ENCODE measurements at regions not wholly inside any gene's neighbourhood (a gene's known extent, or its start where the extent isn't known, plus 50 kb on each side); places are given as distances from the start of the nearest gene placed in this dataset.

DNA sequence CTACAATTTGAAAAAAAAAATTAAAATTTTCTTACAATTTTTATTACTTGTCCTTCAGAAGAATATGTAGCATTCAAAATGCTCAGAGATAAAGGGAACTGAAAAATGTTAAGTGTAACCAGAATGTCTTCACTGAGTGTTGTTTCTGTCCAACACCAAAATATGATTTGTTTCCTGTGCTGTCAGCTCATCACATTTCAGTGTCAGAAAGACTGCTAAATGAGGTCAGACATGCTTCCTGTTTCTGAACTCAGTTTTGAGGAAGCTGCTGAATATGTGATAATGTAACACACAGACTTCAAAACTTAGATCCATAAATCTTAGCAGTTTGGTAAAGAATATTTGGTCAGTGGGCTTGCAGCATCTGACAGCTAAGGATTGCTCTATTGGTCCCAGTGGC, 1849.7 kb downstream of the PCDH7 start:
- peak; percentile 4 for DNase-seq

DNA sequence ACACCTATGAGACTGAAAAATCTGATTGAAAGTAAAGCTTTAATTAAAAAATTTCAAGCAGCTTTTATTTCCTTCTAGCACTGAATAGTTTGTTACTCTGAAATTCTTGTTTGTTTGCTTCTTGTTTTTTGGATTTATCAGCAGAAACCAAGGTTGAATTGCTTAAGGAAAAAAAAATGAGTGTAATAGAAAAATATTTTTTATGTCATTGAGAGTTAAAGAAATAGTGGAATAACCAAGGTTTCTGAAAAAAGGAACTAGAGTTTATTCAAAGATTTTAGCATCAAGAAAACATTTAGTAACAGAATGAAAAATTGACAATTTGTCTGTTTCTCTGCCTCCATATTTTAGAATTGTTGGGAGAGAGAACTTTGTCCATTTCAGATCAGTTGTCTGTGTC, 1852.2 kb downstream of the PCDH7 start:
- no peak for DNase-seq

DNA sequence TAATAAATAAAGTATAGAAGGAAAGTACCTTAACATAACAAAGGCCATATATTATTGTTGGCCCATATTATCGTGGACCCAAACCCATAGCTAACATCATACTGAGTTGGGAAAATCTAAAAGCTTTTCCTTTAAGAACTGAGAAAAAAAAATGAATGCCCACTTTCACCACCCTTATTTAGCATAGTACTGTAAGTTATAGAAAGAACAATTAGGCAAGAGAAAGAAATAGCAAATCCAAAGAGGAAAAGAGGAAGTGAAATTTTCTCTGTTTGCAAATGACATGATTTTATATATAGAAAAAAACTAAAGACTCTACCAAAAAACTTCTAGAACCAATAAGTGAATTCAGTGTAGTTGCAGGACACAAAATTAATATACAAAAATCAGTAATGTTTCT, 1854.6 kb downstream of the PCDH7 start:
- DNase-seq, result no peak

DNA sequence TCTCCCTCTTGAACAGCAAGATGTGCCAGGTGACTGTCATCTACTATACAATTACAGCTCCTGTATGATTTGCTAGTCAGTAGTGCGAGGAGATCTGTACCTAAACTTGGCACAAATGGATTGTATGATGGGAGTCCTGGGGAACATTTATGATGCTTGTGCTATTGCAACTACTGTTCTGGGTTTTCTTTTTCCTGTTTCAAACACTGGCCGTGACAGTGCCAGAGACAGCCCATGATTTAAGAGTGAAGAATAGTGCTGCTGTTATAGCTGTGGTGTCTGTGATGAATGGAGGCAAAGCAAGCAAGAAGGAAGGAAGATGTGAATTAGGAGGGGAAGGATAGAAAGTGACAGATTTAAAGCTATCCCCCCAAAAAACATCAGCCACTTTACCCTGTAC, 1868.9 kb downstream of the PCDH7 start:
- no peak for DNase-seq

DNA sequence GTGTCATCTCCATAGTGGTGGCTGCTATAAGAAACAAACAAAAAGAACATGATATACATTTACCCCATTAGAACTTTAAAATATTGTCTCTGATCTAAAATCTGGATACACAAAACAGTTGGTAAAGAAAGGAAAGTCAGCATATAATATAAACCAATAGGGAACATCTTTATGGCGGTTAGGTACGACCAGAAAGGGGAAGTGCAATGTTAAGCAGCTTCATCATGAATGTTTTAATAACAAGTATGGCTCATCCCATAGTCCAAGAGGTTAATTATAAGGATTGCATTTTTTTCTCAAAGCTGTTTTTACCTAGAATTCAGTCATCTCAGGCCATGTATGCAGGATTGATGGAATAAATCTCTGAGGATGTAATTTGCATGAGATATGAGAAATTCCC, 1869.7 kb downstream of the PCDH7 start:
- no peak for DNase-seq

DNA sequence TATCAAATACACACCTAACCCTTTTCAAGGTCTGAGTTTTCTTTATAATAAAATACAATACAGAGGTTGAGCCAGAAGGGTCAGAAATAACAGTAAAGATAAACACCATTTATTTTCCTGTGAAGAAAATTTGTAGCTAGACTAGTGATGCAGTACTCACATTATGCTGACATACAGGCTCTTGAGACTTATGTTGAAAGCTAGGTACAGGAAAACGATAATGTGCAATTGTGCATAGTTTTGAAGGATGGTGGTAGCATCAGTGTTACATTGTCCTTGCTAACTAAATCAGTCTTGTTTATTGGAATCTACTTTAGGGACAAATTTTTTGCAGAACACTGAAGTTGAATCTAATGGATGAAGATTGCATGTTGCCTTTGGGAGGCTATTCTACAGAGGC, 1877.2 kb downstream of the PCDH7 start:
- DNase-seq, result no peak

DNA sequence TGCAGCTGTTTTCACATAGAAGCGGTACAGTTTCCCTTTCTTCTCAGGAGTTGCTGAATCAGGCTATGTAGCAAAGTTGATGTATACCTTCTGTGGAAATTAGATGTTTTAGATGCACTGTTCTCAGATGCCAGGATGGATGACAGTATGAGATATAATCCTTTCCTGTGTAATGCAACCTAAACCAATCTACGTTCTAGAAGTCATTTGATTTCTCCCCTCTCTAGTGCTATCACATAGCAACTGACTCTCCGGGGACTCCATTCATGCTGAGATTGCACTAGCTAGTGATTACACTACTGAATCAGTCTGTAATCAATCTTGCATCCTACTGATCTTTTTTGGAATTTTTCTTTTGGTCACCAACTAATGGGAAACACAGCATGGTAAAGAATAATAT, 1881.7 kb downstream of the PCDH7 start:
- no peak for DNase-seq

DNA sequence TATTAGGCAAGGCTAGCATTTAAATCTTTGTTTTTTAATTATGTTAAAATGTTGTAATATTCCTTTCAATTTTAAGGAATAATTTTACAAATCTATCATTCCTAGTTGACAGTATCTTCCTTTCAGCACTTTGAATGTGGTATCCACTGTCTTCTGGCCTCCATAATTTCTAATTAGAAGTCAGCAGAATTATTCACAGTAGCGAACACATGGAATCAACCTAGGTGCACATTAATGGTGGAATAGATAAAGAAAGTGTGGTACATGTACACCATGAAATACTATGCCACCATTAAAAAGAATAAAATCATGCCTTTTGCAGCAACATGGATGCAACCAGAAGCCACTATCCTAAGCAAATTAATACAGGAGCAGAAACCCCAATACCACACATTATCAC, 1887.8 kb downstream of the PCDH7 start:
- no peak for DNase-seq

DNA sequence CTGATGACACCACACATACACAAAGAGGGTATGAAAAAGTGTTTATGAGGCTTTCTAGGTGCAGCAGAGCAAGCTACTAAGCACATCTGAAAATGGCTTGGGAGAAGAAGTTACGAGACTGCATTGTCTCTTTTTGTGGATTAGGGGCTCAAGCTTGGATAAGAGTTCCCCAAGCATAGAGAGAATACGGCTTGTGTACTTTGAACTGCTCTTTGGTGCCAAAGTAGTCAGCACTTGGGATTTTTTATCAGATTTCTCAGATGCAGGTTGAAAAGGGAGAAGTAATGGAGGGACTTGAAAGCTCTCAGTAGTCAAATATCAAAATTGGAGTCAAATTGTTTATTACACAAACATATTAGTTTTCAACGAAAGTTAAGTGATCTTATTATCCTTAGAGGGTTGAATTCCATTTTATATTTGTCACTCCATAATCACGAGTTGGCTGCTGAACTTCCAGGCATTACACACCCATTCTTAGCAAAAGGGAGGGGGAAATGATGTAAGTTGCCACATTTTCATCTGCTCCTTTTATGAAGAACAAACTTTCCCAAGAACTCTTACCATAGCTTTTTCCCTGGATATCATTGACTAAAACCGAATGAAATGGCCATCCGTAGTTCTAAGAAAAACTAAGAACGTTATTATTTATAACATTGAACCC, 1904.9 kb downstream of the PCDH7 start:
- DNase-seq, result no peak

DNA sequence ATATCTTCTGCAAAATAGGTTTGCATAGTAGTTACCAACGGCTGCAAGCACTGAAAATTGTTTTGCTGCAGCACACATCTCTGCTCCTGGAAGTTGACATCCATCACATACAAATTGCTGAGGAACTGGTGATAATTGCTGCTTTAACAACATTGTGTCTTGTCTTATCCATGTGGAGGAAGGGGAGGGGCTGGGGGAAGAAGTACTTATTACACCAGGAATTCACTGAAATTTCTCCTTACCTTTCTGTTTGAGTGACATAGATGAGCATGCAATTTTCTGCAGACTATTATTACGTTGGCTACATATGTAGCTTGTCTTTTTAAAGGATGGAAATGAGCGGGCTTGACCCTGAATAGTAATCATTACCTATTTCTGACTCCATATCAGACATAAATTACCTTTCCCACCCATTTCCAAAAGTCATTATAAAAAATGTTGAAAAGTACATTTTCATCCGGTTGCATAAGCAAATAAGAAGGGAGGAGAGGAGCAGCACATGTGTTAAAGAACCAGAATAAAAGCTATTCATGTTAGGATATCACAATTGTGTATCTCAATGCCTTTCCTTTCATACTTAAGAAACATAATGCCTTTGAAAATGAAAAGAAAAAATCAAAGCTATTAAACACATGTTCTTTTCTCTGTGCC, 1905.6 kb downstream of the PCDH7 start:
- DNase-seq, result no peak

DNA sequence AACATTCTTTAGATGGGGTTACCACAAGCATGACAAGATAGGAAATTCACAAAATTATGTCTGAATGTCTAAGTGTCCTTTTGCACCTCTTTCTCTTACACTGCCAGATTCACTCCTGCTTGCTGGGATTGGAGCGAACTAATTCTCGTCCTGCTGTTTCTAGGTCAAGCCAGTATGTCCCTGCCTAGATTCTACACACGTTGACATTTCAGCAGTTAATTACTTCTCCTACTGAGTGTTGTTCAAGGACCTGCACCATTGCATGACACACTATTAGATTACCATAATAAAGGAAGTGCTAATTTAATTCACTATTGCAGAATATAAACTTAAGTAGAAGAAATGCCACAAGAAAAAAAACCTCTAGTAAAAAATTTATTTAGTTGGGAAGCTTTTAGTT, 1911.7 kb downstream of the PCDH7 start:
- no peak for DNase-seq

DNA sequence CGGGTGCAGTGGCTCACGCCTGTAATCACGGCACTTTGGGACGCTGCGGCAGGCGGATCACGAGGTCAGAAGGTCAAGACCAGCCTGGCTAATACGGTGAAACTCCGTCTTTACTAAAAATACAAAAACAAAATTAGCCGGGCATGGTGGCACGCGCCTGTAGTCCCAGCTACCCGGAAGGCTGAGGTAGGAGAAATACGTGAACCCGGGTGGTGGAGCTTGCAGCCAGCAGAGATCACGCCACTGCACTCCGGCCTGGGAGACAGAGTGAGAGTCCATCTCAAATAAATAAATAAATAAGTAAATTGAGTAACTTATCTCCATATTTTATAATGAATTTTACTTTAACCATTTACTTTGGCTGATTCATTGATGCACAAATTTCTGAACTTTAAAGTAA, 1913.3 kb downstream of the PCDH7 start:
- DNase-seq, result no peak

DNA sequence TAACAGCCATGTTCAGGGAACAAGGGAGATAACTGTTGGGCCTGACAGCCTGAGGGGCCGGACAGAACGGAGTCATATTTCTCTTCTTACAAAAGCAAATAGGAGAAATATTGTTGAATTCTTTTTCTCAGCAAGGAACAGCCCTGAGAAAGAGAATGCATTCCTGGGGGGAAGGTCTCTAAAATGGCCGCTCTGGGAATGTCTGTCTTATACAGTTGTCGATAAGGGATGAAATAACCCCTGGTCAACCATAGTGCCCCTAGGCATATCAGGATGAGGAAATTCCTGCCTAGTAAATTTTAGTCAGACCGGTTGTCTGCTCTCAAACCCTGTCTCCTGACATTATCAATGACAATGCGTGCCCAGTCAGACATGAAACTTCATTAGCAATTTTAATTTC, 1925.5 kb downstream of the PCDH7 start:
- no peak for DNase-seq

DNA sequence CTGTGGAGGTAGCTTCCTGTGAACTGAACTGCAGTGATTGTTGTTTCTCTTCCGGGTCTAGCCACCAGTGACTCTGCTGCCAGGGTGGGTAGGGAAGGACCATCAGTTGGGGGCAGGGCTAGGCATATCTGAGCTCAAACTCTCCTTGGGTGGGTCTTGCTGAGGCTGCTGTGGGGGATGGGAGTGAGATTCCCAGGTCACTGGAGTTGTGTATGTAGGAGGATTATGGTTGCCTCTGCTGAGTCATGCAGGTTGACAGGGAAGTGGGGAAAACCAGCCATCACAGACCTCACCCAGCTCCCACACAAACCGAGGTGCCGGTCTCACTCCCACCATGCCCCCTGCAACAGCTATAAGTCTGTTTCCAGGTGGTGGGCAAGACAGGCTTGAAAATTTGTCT, 1937.8 kb downstream of the PCDH7 start:
- no peak for DNase-seq

DNA sequence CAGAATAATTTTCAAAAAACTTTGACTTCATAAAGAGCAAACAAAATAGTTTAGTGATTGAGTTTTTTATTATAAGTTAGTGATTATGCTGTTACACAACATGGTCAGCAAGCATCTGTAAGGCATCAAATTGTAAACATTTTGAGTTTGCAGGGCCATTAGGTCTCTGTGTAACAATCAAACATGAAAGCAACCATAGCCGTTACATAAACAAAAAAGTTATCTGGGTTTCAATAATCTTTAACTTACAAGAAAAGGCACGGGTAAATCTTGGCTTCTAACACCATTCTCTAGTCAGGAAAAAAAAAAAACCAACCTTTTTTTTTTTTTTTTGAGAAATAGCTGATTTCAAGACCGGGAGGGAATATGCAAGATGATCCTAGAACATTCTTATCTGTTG, 1941.1 kb downstream of the PCDH7 start:
- no peak for DNase-seq

DNA sequence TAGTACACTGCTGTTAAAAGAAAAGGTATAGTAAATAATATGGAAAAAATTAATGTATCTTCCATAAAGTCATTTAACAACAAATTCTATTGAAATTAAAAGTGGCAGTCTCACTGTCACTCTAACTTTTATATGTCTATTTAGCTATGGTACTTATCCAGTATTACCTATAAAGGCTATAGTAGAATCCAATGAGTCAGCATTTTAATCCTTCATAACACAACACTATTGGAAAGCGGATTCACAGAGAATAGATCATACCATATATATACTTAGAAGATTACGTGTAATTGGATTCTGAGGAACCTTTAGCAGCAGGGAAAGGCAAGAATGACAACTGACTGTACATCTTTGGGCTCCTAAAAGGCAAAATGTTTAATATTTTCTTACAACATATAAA, 1942.6 kb downstream of the PCDH7 start:
- DNase-seq, result no peak

DNA sequence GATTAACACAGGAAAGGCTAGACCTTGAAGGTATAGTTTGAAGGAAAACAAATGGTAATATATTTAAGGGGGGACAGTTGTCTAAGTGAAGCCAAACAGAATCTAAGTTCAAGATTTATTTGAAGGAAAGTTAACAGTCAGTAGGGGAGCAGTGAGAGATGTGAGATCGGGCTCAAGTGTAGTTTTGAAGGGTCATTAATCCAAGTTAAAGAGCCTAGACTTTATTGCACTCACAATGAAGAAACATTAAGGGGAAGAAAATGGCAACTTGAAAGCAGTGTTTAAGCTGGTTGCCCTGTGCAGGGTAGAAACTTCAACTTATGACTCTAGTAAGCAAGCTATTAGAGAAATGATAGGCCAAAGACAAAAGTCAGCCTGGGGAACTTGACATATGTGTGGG, 1952.2 kb downstream of the PCDH7 start:
- DNase-seq, result no peak

DNA sequence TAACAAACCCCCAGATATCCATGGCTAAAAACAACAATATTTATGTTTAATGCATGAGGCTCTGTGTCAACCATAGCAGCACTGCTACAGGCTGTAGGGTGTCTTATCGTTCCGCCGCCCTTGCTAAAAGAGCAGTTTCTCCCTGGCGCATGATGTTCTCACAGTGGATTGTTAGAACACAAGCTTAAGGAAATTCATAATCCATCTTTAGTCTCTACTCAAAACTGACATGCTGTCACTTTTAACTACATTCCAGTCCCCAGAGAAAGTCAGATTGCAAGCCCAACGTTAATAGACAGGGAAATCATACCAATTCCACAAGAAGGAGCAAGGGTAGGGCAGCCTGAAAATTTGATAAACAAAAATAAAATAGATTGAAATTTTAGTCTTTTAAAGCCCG, 1960.8 kb downstream of the PCDH7 start:
- no peak for DNase-seq

DNA sequence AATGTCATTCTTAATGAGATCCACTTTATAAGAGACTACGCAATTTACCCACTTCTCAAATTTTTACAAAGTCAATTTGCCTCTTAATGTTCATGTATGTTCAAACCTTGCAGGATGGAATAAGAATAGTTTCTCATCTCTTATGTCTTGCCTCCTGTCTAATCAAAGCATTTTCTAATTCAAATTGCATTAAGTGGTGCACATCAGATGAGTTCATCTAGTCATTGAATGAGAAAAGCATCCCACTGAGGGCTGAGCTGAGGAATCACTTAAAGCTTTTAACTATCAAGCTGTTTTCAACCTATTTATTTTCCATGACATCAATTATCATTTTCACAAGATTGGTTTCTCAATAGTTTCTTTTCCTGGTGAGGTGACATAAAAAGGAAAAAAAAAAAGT, 1964.0 kb downstream of the PCDH7 start:
- no peak for DNase-seq

DNA sequence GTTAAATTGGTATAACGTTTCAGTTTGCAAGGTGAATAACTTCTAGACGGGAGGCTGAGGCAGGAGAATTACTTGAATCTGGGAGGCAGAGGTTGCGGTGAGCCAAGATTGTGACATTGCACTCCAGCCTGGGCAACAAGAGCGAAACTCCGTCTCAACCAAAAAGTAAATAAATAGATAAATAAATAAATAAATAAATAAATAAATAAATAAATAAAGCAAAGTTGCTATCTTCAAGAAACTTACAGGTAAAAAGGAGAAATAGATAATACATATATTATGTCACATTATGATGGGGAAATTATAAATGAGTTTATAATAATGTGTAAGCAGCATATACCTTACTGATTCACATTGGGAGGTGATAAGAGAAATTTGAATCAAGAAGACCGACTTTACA, 1966.0 kb downstream of the PCDH7 start:
- no peak for DNase-seq

DNA sequence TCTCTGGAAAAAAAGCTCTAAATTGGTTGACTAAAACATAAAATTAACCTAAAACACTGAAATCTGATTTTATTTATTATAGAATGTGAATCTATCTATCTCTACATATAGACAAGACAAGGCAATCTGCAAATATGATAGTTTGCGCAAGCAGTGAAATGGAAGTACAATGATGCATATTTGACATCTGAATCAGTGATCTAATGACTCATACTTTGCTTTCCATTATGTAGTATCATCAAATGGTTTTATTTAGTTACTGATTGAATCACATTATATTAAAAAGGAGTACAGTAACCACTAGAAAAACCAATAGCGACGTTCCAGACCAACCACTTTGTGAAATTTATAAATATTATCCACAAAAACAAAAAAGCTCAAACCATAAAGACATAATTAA, 1969.3 kb downstream of the PCDH7 start:
- DNase-seq, result no peak

DNA sequence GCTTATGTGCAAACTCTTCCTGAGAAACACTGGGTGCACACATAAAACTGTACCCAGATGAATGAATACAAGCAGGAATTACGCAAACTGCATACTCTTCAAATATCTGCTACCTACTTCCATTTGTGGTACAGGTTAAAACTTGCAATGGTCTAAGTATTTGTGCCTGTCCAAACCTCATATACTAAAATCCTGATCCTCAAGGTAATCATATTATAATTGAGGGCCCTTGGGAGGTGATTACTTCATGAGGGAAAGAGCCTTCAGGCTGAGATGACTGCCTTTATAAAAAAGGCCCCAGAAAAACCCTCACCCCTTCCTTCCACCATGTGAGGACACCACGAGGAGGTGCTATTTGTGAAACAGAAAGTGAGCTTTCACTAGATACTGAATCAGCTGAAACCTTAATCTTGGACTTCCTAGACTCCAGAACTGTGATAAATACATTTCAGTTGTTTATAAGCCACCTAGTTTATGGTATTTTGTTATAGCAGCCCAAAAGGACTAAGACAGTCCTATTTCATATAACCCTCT, 1977.2 kb downstream of the PCDH7 start:
- DNase-seq, result no peak

DNA sequence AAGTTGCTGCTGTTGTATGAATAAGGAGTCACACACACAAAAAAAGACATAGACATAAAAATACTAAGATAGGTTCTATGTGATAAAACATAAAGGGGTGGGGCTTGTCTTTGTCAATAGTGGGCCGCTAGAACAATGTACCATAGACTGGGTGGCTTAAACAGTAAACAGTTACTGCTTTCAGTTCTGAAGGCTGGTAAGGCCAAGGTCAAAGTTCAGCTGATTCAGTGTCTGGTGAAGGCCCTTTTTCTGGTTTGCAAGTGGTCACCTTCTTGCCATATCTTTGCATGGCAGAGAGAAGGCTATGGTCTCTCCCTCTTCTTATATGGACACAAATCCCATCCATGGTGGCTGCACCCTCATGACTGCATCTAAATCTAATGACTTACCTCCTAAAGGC, 1980.7 kb downstream of the PCDH7 start:
- no peak for DNase-seq

DNA sequence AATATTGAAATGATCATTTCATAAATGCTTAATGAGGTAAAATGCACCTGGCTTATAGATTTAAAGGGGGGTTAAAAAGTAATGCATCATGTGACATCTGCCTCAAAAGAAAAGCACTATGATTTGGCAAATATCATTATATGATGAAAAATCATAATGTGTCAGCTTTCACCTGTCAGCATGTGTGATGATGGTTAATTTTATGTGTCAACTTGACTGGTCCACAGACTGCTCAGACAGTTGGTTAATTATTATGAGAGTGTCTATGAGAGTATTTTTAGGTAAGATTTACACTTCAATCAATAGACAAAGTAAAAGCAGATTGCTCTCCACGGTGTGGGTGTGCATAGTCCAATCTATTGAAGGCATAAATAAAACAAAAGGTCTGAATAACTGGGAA, 1986.7 kb downstream of the PCDH7 start:
- DNase-seq, result no peak

Data from muscle of arm (tissue), 1 donor.